Ovary (tissue), 3 donors: ENCODE measurements at regions not wholly inside any gene's neighbourhood (a gene's known extent, or its start where the extent isn't known, plus 50 kb on each side); places are given as distances from the start of the nearest gene placed in this dataset.

Experiments used
- CTCF ChIP-seq, 3 donors: fragments of 450-650 bp in 2 of 3; fragments of 200-600 bp in 1 of 3; IDR thresholded peaks; one replicate each; pipeline versions ENCODE4 v1.5.1 to v1.8.0; 2016 to 2022; ENCODE audit warnings: antibody characterized with exemption in 3 of 3, mild to moderate bottlenecking in 1 of 3
- POLR2A ChIP-seq: fragments of 450-650 bp; IDR thresholded peaks from one replicate; pipeline ENCODE4 v1.6.1; 2017; ENCODE audit warnings: antibody characterized with exemption, mild to moderate bottlenecking, moderate library complexity
- donor health status: DM: no; HTN: no; CAD: no.

- TF ChIP-seq POLR2A (no peak), CTCF (IDR thresholded peaks at IDR 0.05) (no peak)
These were observed 110.4 kb upstream of the BEND4 start for GRCh38 chr4:42262701-42263490.
